K562 (cell line): ENCODE measurements at regions not wholly inside any gene's neighbourhood (a gene's known extent, or its start where the extent isn't known, plus 50 kb on each side); places are given as distances from the start of the nearest gene placed in this dataset.

Experiments used
- ATAC-seq: fragments of 200-7000 bp; cut with Tn5 transposase; 3 replicates; pipeline ENCODE4 v1.9.1; 2020; ENCODE audit warnings: moderate library complexity
- BruUV-seq: library from RNA; stranded (reverse); fragments of 400-500 nt; replicated peaks from 2 replicates; lab custom pipeline; 2021; lab: Mats Ljungman, UMichigan
- CTCF ChIA-PET: fragments of 300-600 bp; formaldehyde crosslinking; extraction: SDS; loops from one replicate; lab custom pipeline; 2021; ENCODE audit warnings: low intra/inter-chr PET ratio; lab: Yijun Ruan, JAX
- POLR2A ChIA-PET: fragments of 300-600, 350-650 bp; sonication (Branson Sonifier 250); formaldehyde crosslinking; extraction: SDS; loops from one replicate; lab custom pipeline; 2021; ENCODE audit warnings: antibody characterized with exemption, inconsistent platforms; lab: Yijun Ruan, JAX
- DNase-seq, 4 experiments: peaks; one replicate each; pipeline versions ENCODE4 v3.0.0 to v3.0.0-alpha.2; 2011 to 2018; ENCODE audit warnings: low spot score in 3 of 4, mixed read lengths in 3 of 4; ENCODE audit errors: extremely low read depth in 1 of 4
- FAIRE-seq: peaks from 2 replicates; lab custom pipeline; 2011; peaks lifted over from hg19 to GRCh38; lab: Jason Lieb, UNC
- H2AFZ ChIP-seq: 2 replicates; pipeline ENCODE4 v1.6.0; 2011; ENCODE audit warnings: low read depth, low read length, control low read depth, inconsistent platforms
- H3K27ac ChIP-seq: fragments of 200-600 bp; 3 replicates; pipeline ENCODE4 v1.8.0; 2011; ENCODE audit warnings: low read depth, mild to moderate bottlenecking, control low read depth, inconsistent platforms, low read length, moderate library complexity, mixed read lengths; ENCODE audit errors: extremely low read depth
- H3K27me3 ChIP-seq, 2 experiments: fragments of 300-600 bp in 1 of 2; 2 replicates in 1 of 2; 3 replicates in 1 of 2; pipeline versions ENCODE4 v1.6.0 to v1.8.0; 2011; ENCODE audit warnings: inconsistent platforms in 2 of 2, low read length in 2 of 2, mild to moderate bottlenecking in 1 of 2, mixed read lengths in 1 of 2, moderate library complexity in 1 of 2; ENCODE audit not compliant: control insufficient read depth in 2 of 2, insufficient read depth in 2 of 2
- H3K36me3 ChIP-seq: fragments of 300-600 bp; 3 replicates; pipeline ENCODE4 v1.8.0; 2011; ENCODE audit warnings: mild to moderate bottlenecking, low read length, inconsistent platforms; ENCODE audit not compliant: control insufficient read depth, insufficient read depth
- H3K4me1 ChIP-seq, 2 experiments: fragments of 200-600 bp in 1 of 2; replicated peaks in 1 of 2; 2 replicates in 1 of 2; 3 replicates in 1 of 2; pipeline versions ENCODE4 v1.5.1 to v1.8.0; 2011; ENCODE audit warnings: inconsistent platforms in 2 of 2, low read length in 2 of 2, mild to moderate bottlenecking in 1 of 2, mixed read lengths in 1 of 2, moderate library complexity in 1 of 2; ENCODE audit not compliant: control insufficient read depth in 2 of 2, insufficient read depth in 2 of 2
- H3K4me2 ChIP-seq: 2 replicates; pipeline ENCODE4 v1.6.1; 2011; ENCODE audit warnings: low read length, control low read depth, inconsistent platforms, mixed read lengths; ENCODE audit not compliant: insufficient read depth
- H3K4me3 ChIP-seq: fragments of 200-600 bp; sonication (generic), shearing (Covaris generic); 2 replicates; pipeline ENCODE4 v1.5.1; 2016; ENCODE audit warnings: control low read depth, inconsistent platforms
- H3K79me2 ChIP-seq: fragments of 200-600 bp; 3 replicates; pipeline ENCODE4 v1.8.0; 2011; ENCODE audit warnings: low read length, inconsistent platforms; ENCODE audit not compliant: control insufficient read depth, insufficient read depth
- H3K9ac ChIP-seq, 2 experiments: 2 replicates each; pipeline versions ENCODE4 v1.6.0 to v1.6.1; 2011; ENCODE audit warnings: low read depth in 2 of 2, low read length in 2 of 2, control low read depth in 1 of 2, inconsistent platforms in 1 of 2, mild to moderate bottlenecking in 1 of 2, mixed read lengths in 1 of 2; ENCODE audit not compliant: insufficient read depth in 1 of 2
- H3K9me1 ChIP-seq: one replicate; pipeline ENCODE4 v1.6.0; 2011; ENCODE audit warnings: inconsistent platforms, mild to moderate bottlenecking, low read length, moderate library complexity; ENCODE audit not compliant: control insufficient read depth, insufficient read depth
- H3K9me3 ChIP-seq: replicated peaks from 2 replicates; pipeline ENCODE4 v1.5.1; 2011; ENCODE audit warnings: low read depth, low read length, inconsistent platforms; ENCODE audit not compliant: control insufficient read depth, insufficient read depth
- H4K20me1 ChIP-seq: replicated peaks from 2 replicates; pipeline ENCODE4 v1.6.1; 2011; ENCODE audit warnings: low read length, inconsistent platforms, mixed read lengths; ENCODE audit not compliant: control insufficient read depth, insufficient read depth
- CBFA2T3 ChIP-seq: fragments of 450-650 bp; IDR thresholded peaks from 2 replicates; pipeline ENCODE4 v1.6.1; 2017
- SOX6 ChIP-seq: fragments of 450-650 bp; IDR thresholded peaks from 2 replicates; pipeline ENCODE4 v1.6.1; 2014; ENCODE audit warnings: mild to moderate bottlenecking
- ZNF274 ChIP-seq: IDR thresholded peaks from 2 replicates; pipeline ENCODE4 v1.6.1; 2011; ENCODE audit warnings: low read depth, mild to moderate bottlenecking, low read length, moderate library complexity, borderline replicate concordance
- WGBS: fragments of 100-300 bp; shearing (Covaris generic); methylation state at CpG from one replicate; pipeline ENCODE4 v1.1.6; 2016; ENCODE audit warnings: low coverage, mixed read lengths; ENCODE audit not compliant: insufficient coverage; ENCODE audit errors: missing lambda C conversion rate; 5-methylcytosine and 5-hydroxymethylcytosine counted together
- in situ Hi-C: fragments of 300-500 bp; cut with MboI; formaldehyde crosslinking; loops from 4 replicates; pipeline ENCODE4 v1.15.0; 2018; ENCODE audit warnings: inconsistent platforms, mixed read lengths
- intact Hi-C: fragments of 100-400 bp; cut with micrococcal nuclease; formaldehyde crosslinking; loops from 2 replicates; pipeline ENCODE4 v1.14.2; 2022
- TF ChIP-seq, protein P1 (sequence below), 2 experiments: fragments of 250-450 bp in 1 of 2; fragments of 450-650 bp in 1 of 2; sonication (Bioruptor Pico) in 1 of 2; IDR thresholded peaks; 2 replicates each; pipeline versions ENCODE4 v1.6.1 to v1.8.0; 2016 to 2021; ENCODE audit warnings: mild to moderate bottlenecking in 2 of 2, moderate library complexity in 2 of 2, missing compliant biosample characterization in 1 of 2, missing genetic modification characterization in 1 of 2

DNA sequence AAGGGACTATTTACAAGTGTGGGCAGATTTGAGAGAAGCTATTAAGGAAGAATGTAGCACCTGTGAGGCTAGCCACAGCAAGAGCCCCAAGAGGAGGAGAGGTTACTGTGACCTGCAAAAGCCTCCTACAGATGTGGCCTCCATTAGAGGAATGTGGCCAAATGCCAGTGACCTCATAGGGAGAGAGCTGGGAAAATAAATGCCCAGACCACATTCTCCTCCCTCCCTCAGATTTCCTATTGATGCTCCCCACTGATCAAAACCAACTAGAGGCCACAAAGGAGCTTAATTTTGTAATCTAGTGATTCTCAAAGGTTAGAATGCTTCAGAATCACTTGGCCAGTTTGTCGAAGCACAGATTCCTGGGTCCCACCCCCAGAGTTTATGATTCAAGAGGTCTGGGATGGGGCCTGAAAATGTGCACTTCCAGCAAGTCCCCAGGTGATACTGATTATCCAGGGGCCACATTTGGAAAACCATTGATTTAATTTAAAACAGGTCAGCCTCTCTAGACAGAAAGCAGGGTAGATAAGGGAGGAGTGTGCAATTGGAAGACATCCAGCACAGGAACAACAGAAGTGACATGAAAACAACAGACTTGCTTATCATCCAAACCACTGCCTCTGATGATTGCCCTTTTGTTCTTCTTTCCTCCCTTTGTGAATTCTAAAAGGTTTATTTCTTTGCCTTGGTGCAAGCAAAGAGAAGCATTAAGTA, 61.2 kb upstream of the RBBP8 start:
- H2AFZ ChIP-seq: no peak overlapping the region
- no peaks in the 10 kb centered on the region for H3K79me2 ChIP-seq
- intact Hi-C loops (no loop called here), in situ Hi-C loops (no loop called here)
- H3K9ac ChIP-seq: no peak overlapping the region
- no peaks in the 10 kb centered on the region for H4K20me1 ChIP-seq
- ChIA-PET CTCF (no interaction called here), POLR2A (no interaction called here)
- H3K36me3 ChIP-seq: no peaks in the 10 kb centered on the region
- H3K9me3 ChIP-seq: no peaks in the 10 kb centered on the region
- no peak overlapping the region for H3K27ac ChIP-seq
- no peaks in the 10 kb centered on the region for H3K9me1 ChIP-seq
- no peaks in the 10 kb centered on the region for H3K4me1 ChIP-seq
- FAIRE-seq (no peak), ATAC-seq (no peak), DNase-seq (peak in 1 of 4 experiments; percentile 3)
- no peak overlapping the region for H3K4me2 ChIP-seq
- whole genome bisulfite sequencing: 0% methylated on average over 1 of the region's 1 CpG
- TF ChIP-seq CBFA2T3 (peak; percentile 27; the same call in 1 of the 2 replicates), SOX6 (0 out of 2 replicates have a peak, but pooled peaks have one; percentile 29), ZNF274 (no peak)
- TF ChIP-seq, protein P1, sequence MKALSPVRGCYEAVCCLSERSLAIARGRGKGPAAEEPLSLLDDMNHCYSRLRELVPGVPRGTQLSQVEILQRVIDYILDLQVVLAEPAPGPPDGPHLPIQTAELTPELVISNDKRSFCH (CRISPR knock-in tag; IDR thresholded peaks at IDR 0.05): no peak
- TF ChIP-seq, protein P1 (tag; IDR thresholded peaks at IDR 0.05): no peak
- peaks cover 0 to 2% of the 10 kb centered on the region in 2 experiments; a peak in 1 of 5 replicates for H3K27me3 ChIP-seq
- no TSS peak for BruUV-seq
- no peak overlapping the region for H3K4me3 ChIP-seq
